Mesendoderm (in vitro differentiated cells): ENCODE measurements at regions not wholly inside any gene's neighbourhood (a gene's known extent, or its start where the extent isn't known, plus 50 kb on each side); places are given as distances from the start of the nearest gene placed in this dataset.
A peak's percentile ranks its signal among the peaks of the same experiment; 100 is the strongest.

Source experiments
- DNase-seq: peaks from one replicate; pipeline ENCODE4 v3.0.0; 2013
- H2AK5ac ChIP-seq: 2 replicates; pipeline ENCODE4 v1.6.1; 2013; ENCODE audit warnings: low read length, inconsistent platforms
- H2BK120ac ChIP-seq: 2 replicates; pipeline ENCODE4 v1.6.1; 2013; ENCODE audit warnings: low read depth, mild to moderate bottlenecking, low read length, moderate library complexity, mixed read lengths
- H2BK15ac ChIP-seq: replicated peaks from 2 replicates; pipeline ENCODE4 v1.6.1; 2013; ENCODE audit warnings: low read depth, mild to moderate bottlenecking, moderate library complexity
- H2BK5ac ChIP-seq: 2 replicates; pipeline ENCODE4 v1.6.1; 2013; ENCODE audit warnings: low read length, inconsistent platforms
- H3K18ac ChIP-seq: 2 replicates; pipeline ENCODE4 v1.6.1; 2013; ENCODE audit warnings: mild to moderate bottlenecking, low read length, mixed read lengths
- H3K23ac ChIP-seq: one replicate; pipeline ENCODE4 v1.6.1; 2013; ENCODE audit warnings: low read length
- H3K27ac ChIP-seq: 2 replicates; pipeline ENCODE4 v1.5.1; 2013; ENCODE audit warnings: low read depth, mild to moderate bottlenecking, inconsistent platforms, low read length, moderate library complexity
- H3K27me3 ChIP-seq: 2 replicates; pipeline ENCODE4 v1.6.1; 2013; ENCODE audit warnings: low read length, control low read depth, mild to moderate bottlenecking, inconsistent platforms; ENCODE audit not compliant: insufficient read depth, poor library complexity
- H3K36me3 ChIP-seq: 2 replicates; pipeline ENCODE4 v1.6.1; 2013; ENCODE audit warnings: low read length, inconsistent platforms; ENCODE audit not compliant: control insufficient read depth, insufficient read depth
- H3K4ac ChIP-seq: one replicate; pipeline ENCODE4 v1.6.1; 2013; ENCODE audit warnings: low read depth, mild to moderate bottlenecking, low read length, moderate library complexity
- H3K4me1 ChIP-seq: 2 replicates; pipeline ENCODE4 v1.6.1; 2013; ENCODE audit warnings: low read depth, low read length, inconsistent platforms; ENCODE audit not compliant: control insufficient read depth
- H3K4me2 ChIP-seq: 2 replicates; pipeline ENCODE4 v1.6.1; 2013; ENCODE audit warnings: low read length
- H3K4me3 ChIP-seq: 2 replicates; pipeline ENCODE4 v1.5.1; 2013; ENCODE audit warnings: mild to moderate bottlenecking, low read length
- H3K56ac ChIP-seq: one replicate; pipeline ENCODE4 v1.6.1; 2013; ENCODE audit warnings: low read length
- H3K79me1 ChIP-seq: 2 replicates; pipeline ENCODE4 v1.6.1; 2013; ENCODE audit warnings: low read length, inconsistent platforms
- H3K79me2 ChIP-seq: 2 replicates; pipeline ENCODE4 v1.6.1; 2013; ENCODE audit warnings: mild to moderate bottlenecking, low read length; ENCODE audit not compliant: control insufficient read depth, insufficient read depth
- H3K9ac ChIP-seq: 2 replicates; pipeline ENCODE4 v1.6.1; 2013; ENCODE audit warnings: low read length, inconsistent platforms
- H4K5ac ChIP-seq: one replicate; pipeline ENCODE4 v1.6.1; 2013; ENCODE audit warnings: low read length
- H4K8ac ChIP-seq: one replicate; pipeline ENCODE4 v1.6.1; 2013; ENCODE audit warnings: low read depth, mild to moderate bottlenecking, control low read depth, low read length, moderate library complexity
- WGBS: extraction: QIAGEN DNeasy Blood & Tissue Kit; methylation state at CpG from one replicate; pipeline ENCODE4 v1.1.7; 2013; ENCODE audit warnings: low lambda C conversion rate, missing lambda C conversion rate; ENCODE audit not compliant: insufficient coverage; ENCODE audit errors: extremely low coverage; 5-methylcytosine and 5-hydroxymethylcytosine counted together

- Histone ChIP-seq H4K5ac (no peak overlapping the region), H3K4me3 (no peak overlapping the region), H4K8ac (no peak overlapping the region), H3K27me3 (no peaks in the 10 kb centered on the region), H3K56ac (no peak overlapping the region), H3K9ac (no peak overlapping the region), H3K79me1 (no peaks in the 10 kb centered on the region), H3K79me2 (no peaks in the 10 kb centered on the region), H2BK15ac (no peak overlapping the region), H3K4me1 (peaks cover 2% of the 10 kb centered on the region), H2AK5ac (no peak overlapping the region), H2BK5ac (no peak overlapping the region), H3K23ac (no peak overlapping the region), H3K36me3 (no peaks in the 10 kb centered on the region), H3K27ac (no peak overlapping the region), H3K18ac (no peak overlapping the region), H3K4ac (no peak overlapping the region), H2BK120ac (no peak overlapping the region), H3K4me2 (no peak overlapping the region)
- no peak for DNase-seq
- WGBS, result no CpG with 5 or more reads among the region's 2 CpGs
These were observed 77.2 kb downstream of the RTP4 start for GRCh38 chr3:187445356-187445755.

GRCh38 chr3:187434524-187434923 lies 66.3 kb downstream of the RTP4 start:
- Histone ChIP-seq H3K27me3 (no peaks in the 10 kb centered on the region), H3K79me1 (no peaks in the 10 kb centered on the region), H2BK15ac (no peak overlapping the region), H3K56ac (no peak overlapping the region), H3K4me2 (no peak overlapping the region), H3K23ac (no peak overlapping the region), H2AK5ac (no peak overlapping the region), H3K79me2 (no peaks in the 10 kb centered on the region), H3K36me3 (no peaks in the 10 kb centered on the region), H3K9ac (no peak overlapping the region), H3K18ac (no peak overlapping the region), H2BK120ac (peak overlapping the region; percentile 54), H4K8ac (no peak overlapping the region), H3K4me3 (no peak overlapping the region), H3K27ac (no peak overlapping the region), H3K4me1 (no peaks in the 10 kb centered on the region), H4K5ac (no peak overlapping the region), H3K4ac (no peak overlapping the region), H2BK5ac (no peak overlapping the region)
- no CpG with 5 or more reads among the region's 2 CpGs for WGBS
- no peak for DNase-seq

- Histone ChIP-seq H3K9ac (no peak overlapping the region), H3K4me2 (no peak overlapping the region)
- no CpG with 5 or more reads among the region's 5 CpGs for WGBS
These were observed 62.4 kb downstream of the RTP4 start for GRCh38 chr3:187430576-187430975.

More at GRCh38 chr3:187430576-187430975, 62.4 kb downstream of the RTP4 start:
- DNase-seq, result peak; percentile 47
- Histone ChIP-seq H3K4me3 (no peak overlapping the region), H4K8ac (no peak overlapping the region), H3K56ac (no peak overlapping the region), H3K18ac (no peak overlapping the region), H3K79me1 (no peaks in the 10 kb centered on the region), H3K23ac (no peak overlapping the region), H3K4me1 (no peaks in the 10 kb centered on the region), H3K79me2 (no peaks in the 10 kb centered on the region), H2AK5ac (no peak overlapping the region), H3K36me3 (no peaks in the 10 kb centered on the region), H2BK5ac (no peak overlapping the region), H2BK15ac (no peak overlapping the region), H3K27me3 (no peaks in the 10 kb centered on the region), H3K4ac (no peak overlapping the region), H2BK120ac (no peak overlapping the region), H4K5ac (no peak overlapping the region), H3K27ac (no peak overlapping the region)
